NT2/D1 (cell line): ENCODE measurements at regions not wholly inside any gene's neighbourhood (a gene's known extent, or its start where the extent isn't known, plus 50 kb on each side); places are given as distances from the start of the nearest gene placed in this dataset.

Source experiments
- SUZ12 ChIP-seq: IDR thresholded peaks from 2 replicates; pipeline ENCODE4 v1.6.1; 2011; ENCODE audit not compliant: insufficient read length, insufficient read depth; ENCODE audit errors: extremely low read depth
- YY1 ChIP-seq: IDR thresholded peaks from 2 replicates; pipeline ENCODE4 v1.6.1; 2011; ENCODE audit not compliant: insufficient read length, insufficient read depth

DNA sequence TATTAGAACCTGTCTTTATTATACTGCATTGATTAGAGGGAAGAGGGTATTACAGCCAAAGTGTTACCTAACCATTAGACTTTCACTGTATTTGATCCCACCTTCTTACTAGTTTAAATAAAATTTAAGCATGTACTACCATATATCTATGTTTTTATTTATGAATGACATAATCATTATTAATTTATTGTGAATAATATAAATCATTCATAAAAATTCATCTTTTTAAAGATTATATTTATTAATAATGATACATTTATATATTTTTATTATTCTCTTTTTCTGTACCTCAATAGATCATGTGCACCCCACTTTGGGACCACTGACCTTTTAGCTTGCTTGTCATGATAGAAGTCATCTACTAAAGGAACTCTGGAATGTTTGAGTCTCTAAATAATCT lies 223.5 kb upstream of the MARCKS start:
- no peak for TF ChIP-seq SUZ12
- no peak for TF ChIP-seq YY1
